CD4-positive, alpha-beta T cell (primary cell): ENCODE measurements at regions not wholly inside any gene's neighbourhood (a gene's known extent, or its start where the extent isn't known, plus 50 kb on each side); places are given as distances from the start of the nearest gene placed in this dataset.

Experiments used
- ATAC-seq: fragments of 200-7000 bp; cut with Tn5 transposase; one replicate; pipeline ENCODE4 v1.10.0; 2022; ENCODE audit warnings: mild to moderate bottlenecking; ENCODE audit not compliant: poor library complexity
- CTCF ChIA-PET: fragments of 350-600 bp; sonication (Branson Sonifier 250); formaldehyde crosslinking; loops from one replicate; lab custom pipeline; 2021; ENCODE audit warnings: antibody characterized with exemption, inconsistent platforms; lab: Charles Lee
- POLR2A ChIA-PET: fragments of 350-600 bp; sonication (Branson Sonifier 250); formaldehyde crosslinking; loops from one replicate; lab custom pipeline; 2021; ENCODE audit warnings: antibody characterized with exemption, inconsistent platforms; lab: Charles Lee
- DNase-seq, 14 experiments: peaks; one replicate each; pipeline ENCODE4 v3.0.0-alpha.2; 2013 to 2020; ENCODE audit warnings: mixed read lengths in 2 of 14
- H3K27ac ChIP-seq, 2 donors: one replicate each; pipeline versions ENCODE4 v1.5.1 to v1.7.0; 2013; ENCODE audit warnings: low read length in 2 of 2, low read depth in 1 of 2, mild to moderate bottlenecking in 1 of 2
- H3K27me3 ChIP-seq, 2 experiments: 1 replicate in 1 of 2; 2 replicates in 1 of 2; pipeline versions ENCODE4 v1.6.1 to v1.7.0; 2013; ENCODE audit warnings: low read length in 2 of 2, control low read depth in 1 of 2, mild to moderate bottlenecking in 1 of 2, moderate library complexity in 1 of 2; ENCODE audit not compliant: insufficient read depth in 2 of 2, control insufficient read depth in 1 of 2
- H3K36me3 ChIP-seq: one replicate; pipeline ENCODE4 v1.6.1; 2013; ENCODE audit warnings: low read length, control low read depth; ENCODE audit not compliant: insufficient read depth
- H3K4me1 ChIP-seq: one replicate; pipeline ENCODE4 v1.6.1; 2013; ENCODE audit warnings: low read length, control low read depth; ENCODE audit not compliant: insufficient read depth
- H3K4me3 ChIP-seq: one replicate; pipeline ENCODE4 v1.5.1; 2013; ENCODE audit warnings: mild to moderate bottlenecking, low read length, moderate library complexity
- H3K9me3 ChIP-seq, 2 experiments: 1 replicate in 1 of 2; 2 replicates in 1 of 2; pipeline versions ENCODE4 v1.6.1 to v1.7.0; 2013; ENCODE audit warnings: low read length in 2 of 2, mild to moderate bottlenecking in 2 of 2, control low read depth in 1 of 2, moderate library complexity in 1 of 2; ENCODE audit not compliant: control insufficient read depth in 1 of 2, insufficient read depth in 1 of 2
- H3K27ac Mint-ChIP-seq: one replicate; pipeline ENCODE4 v1.8.0; 2020; ENCODE audit warnings: mixed read lengths
- H3K27me3 Mint-ChIP-seq: one replicate; pipeline ENCODE4 v1.8.0; 2021; ENCODE audit warnings: mixed read lengths
- H3K36me3 Mint-ChIP-seq: one replicate; pipeline ENCODE4 v1.8.0; 2021; ENCODE audit warnings: low read depth, mixed read lengths
- H3K4me1 Mint-ChIP-seq: one replicate; pipeline ENCODE4 v1.8.0; 2021; ENCODE audit warnings: low read depth, mixed read lengths
- H3K4me3 Mint-ChIP-seq: one replicate; pipeline ENCODE4 v1.8.0; 2020; ENCODE audit warnings: mild to moderate bottlenecking, mixed read lengths
- H3K9me3 Mint-ChIP-seq: one replicate; pipeline ENCODE4 v1.8.0; 2020; ENCODE audit warnings: mixed read lengths
- intact Hi-C, 2 experiments: fragments of 100-400 bp; cut with DNase I in 1 of 2; cut with micrococcal nuclease in 1 of 2; formaldehyde crosslinking; loops; one replicate each; pipeline versions ENCODE4 v1.15.1 to v1.9.0; 2023 to 2025; cut with DNase I, micrococcal nuclease
- TF ChIP-seq, protein P1 (sequence below): fragments of 200-600 bp; IDR thresholded peaks from one replicate; pipeline ENCODE4 v1.8.0; 2022; ENCODE audit warnings: antibody characterized with exemption, mild to moderate bottlenecking

- Histone ChIP-seq H3K4me3 (no peak overlapping the region), H3K4me1 (no peaks in the 10 kb centered on the region), H3K9me3 (no peaks in the 10 kb centered on the region), H3K27me3 (no peaks in the 10 kb centered on the region), H3K27ac (no peak overlapping the region), H3K36me3 (no peaks in the 10 kb centered on the region)
- Mint-ChIP-seq H3K27me3 (no peaks in the 10 kb centered on the region), H3K4me1 (no peaks in the 10 kb centered on the region), H3K9me3 (no peaks in the 10 kb centered on the region), H3K27ac (no peak overlapping the region), H3K4me3 (no peak overlapping the region), H3K36me3 (no peaks in the 10 kb centered on the region)
- POLR2A ChIA-PET: no interaction called here
- no peak for DNase-seq
- CTCF ChIA-PET: no interaction called here
- TF ChIP-seq, protein P1, sequence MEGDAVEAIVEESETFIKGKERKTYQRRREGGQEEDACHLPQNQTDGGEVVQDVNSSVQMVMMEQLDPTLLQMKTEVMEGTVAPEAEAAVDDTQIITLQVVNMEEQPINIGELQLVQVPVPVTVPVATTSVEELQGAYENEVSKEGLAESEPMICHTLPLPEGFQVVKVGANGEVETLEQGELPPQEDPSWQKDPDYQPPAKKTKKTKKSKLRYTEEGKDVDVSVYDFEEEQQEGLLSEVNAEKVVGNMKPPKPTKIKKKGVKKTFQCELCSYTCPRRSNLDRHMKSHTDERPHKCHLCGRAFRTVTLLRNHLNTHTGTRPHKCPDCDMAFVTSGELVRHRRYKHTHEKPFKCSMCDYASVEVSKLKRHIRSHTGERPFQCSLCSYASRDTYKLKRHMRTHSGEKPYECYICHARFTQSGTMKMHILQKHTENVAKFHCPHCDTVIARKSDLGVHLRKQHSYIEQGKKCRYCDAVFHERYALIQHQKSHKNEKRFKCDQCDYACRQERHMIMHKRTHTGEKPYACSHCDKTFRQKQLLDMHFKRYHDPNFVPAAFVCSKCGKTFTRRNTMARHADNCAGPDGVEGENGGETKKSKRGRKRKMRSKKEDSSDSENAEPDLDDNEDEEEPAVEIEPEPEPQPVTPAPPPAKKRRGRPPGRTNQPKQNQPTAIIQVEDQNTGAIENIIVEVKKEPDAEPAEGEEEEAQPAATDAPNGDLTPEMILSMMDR: no peak
- ATAC-seq: no peak
- intact Hi-C loops: no loop called here
Observed at GRCh38 chr6:81999826-82000225, 247.3 kb upstream of the TENT5A start.

DNA sequence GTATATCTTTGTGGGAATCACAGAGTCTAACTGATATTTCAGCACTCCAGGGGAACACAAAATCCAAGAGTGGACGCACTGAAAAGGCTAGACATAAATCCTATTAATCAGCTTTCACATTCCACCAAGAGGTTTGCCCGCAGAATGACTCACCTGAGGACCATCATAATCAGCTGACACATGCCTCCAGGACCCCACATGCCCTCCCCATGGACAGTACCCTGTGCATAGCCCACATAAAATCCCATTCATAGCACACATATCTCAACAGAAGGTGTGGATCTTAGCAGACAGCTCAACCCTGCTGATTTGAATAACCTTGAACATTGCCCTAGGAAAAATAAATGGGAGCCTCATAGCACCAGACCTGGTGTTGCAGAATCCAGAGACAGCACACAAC lies 246.8 kb upstream of the TENT5A start:
- H3K27me3 Mint-ChIP-seq: no peaks in the 10 kb centered on the region
- H3K4me3 Mint-ChIP-seq: no peak overlapping the region
- Histone ChIP-seq H3K4me1 (no peaks in the 10 kb centered on the region), H3K27me3 (no peaks in the 10 kb centered on the region), H3K9me3 (no peaks in the 10 kb centered on the region), H3K36me3 (no peaks in the 10 kb centered on the region), H3K27ac (no peak overlapping the region), H3K4me3 (no peak overlapping the region)
- H3K36me3 Mint-ChIP-seq: no peaks in the 10 kb centered on the region
- ChIA-PET POLR2A (no interaction called here), CTCF (no interaction called here)
- H3K4me1 Mint-ChIP-seq: no peaks in the 10 kb centered on the region
- ATAC-seq: no peak
- DNase-seq: no peak
- intact Hi-C loops: no loop called here
- TF ChIP-seq, protein P1: no peak
- no peaks in the 10 kb centered on the region for H3K9me3 Mint-ChIP-seq
- no peak overlapping the region for H3K27ac Mint-ChIP-seq

DNA sequence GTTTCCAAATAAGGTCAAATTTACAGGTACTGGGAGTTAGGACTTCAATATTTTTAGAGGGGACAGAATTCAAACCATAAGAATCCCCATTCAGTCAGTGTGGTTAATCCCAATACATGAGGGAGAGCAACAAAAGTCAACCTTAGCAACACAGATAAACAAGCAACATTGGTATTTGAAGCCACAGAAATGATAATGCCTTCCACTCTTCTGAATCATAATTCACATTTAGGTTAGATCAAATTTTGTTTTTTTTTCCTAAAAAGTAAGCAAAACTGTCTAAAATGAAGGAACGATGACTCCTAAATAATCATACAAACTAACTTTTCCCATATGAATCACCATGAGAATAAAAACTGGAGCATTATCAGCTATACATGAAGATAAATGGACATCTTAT lies 246.0 kb upstream of the TENT5A start:
- no peak overlapping the region for H3K27ac Mint-ChIP-seq
- H3K27me3 Mint-ChIP-seq: no peaks in the 10 kb centered on the region
- no peak overlapping the region for H3K27ac ChIP-seq
- no peaks in the 10 kb centered on the region for H3K36me3 Mint-ChIP-seq
- no peaks in the 10 kb centered on the region for H3K27me3 ChIP-seq
- ATAC-seq (no peak), DNase-seq (no peak)
- H3K4me1 Mint-ChIP-seq: no peaks in the 10 kb centered on the region
- no peaks in the 10 kb centered on the region for H3K9me3 ChIP-seq
- no peak overlapping the region for H3K4me3 ChIP-seq
- H3K36me3 ChIP-seq: no peaks in the 10 kb centered on the region
- intact Hi-C loops: no loop called here
- no peaks in the 10 kb centered on the region for H3K9me3 Mint-ChIP-seq
- no peak overlapping the region for H3K4me3 Mint-ChIP-seq
- H3K4me1 ChIP-seq: no peaks in the 10 kb centered on the region
- CTCF ChIA-PET: no interaction called here
- TF ChIP-seq, protein P1: no peak
- POLR2A ChIA-PET: no interaction called here
